T-cell (primary cell): ENCODE measurements at regions not wholly inside any gene's neighbourhood (a gene's known extent, or its start where the extent isn't known, plus 50 kb on each side); places are given as distances from the start of the nearest gene placed in this dataset.

Experiments
- ATAC-seq, 4 experiments: fragments of 200-7000 bp in 3 of 4; fragments of 150-1000 bp in 1 of 4; cut with Tn5 transposase; replicated peaks in 1 of 4; 1 replicate in 3 of 4; 2 replicates in 1 of 4; pipeline ENCODE4 v1.10.0; 2021; ENCODE audit warnings: moderate library complexity in 3 of 4, mild to moderate bottlenecking in 2 of 4, moderate number of reproducible peaks in 1 of 4
- CTCF ChIA-PET, 2 donors: fragments of 300-600 bp; sonication (Branson Sonifier 250); formaldehyde crosslinking; loops; one replicate each; lab custom pipeline; 2022; ENCODE audit warnings: antibody characterized with exemption in 2 of 2; lab: Charles Lee
- POLR2A ChIA-PET, 2 donors: fragments of 300-600 bp; sonication (Branson Sonifier 250); formaldehyde crosslinking; loops; one replicate each; lab custom pipeline; 2022; ENCODE audit warnings: antibody characterized with exemption in 2 of 2; lab: Charles Lee
- DNase-seq, 35 experiments: peaks; one replicate each; pipeline versions ENCODE4 v3.0.0 to v3.0.0-alpha.2; 2013 to 2023
- H3K27ac ChIP-seq: one replicate; pipeline ENCODE4 v1.5.1; 2013; ENCODE audit warnings: low read length
- H3K27me3 ChIP-seq, 2 experiments: replicated peaks in 1 of 2; 1 replicate in 1 of 2; 2 replicates in 1 of 2; pipeline versions ENCODE4 v1.6.1 to v1.7.0; 2013; ENCODE audit warnings: low read length in 1 of 2, mixed read lengths in 1 of 2; ENCODE audit not compliant: control insufficient read depth in 2 of 2, insufficient read depth in 2 of 2; ENCODE audit errors: extremely low read depth in 1 of 2
- H3K36me3 ChIP-seq, 2 donors: 1 replicate in 1 of 2; 2 replicates in 1 of 2; pipeline versions ENCODE4 v1.6.1 to v1.7.0; 2013; ENCODE audit warnings: low read length in 1 of 2; ENCODE audit not compliant: control insufficient read depth in 2 of 2, insufficient read depth in 1 of 2; ENCODE audit errors: extremely low read depth in 1 of 2
- H3K4me1 ChIP-seq, 2 experiments: 1 replicate in 1 of 2; 2 replicates in 1 of 2; pipeline versions ENCODE4 v1.6.1 to v1.7.0; 2013; ENCODE audit warnings: low read length in 2 of 2, mixed read lengths in 1 of 2; ENCODE audit not compliant: insufficient read depth in 2 of 2, control insufficient read depth in 1 of 2; ENCODE audit errors: extremely low read depth in 1 of 2
- H3K4me3 ChIP-seq, 2 donors: 1 replicate in 1 of 2; 2 replicates in 1 of 2; pipeline versions ENCODE4 v1.5.1 to v1.7.0; 2013; ENCODE audit warnings: mild to moderate bottlenecking in 2 of 2, low read length in 1 of 2, moderate library complexity in 1 of 2; ENCODE audit not compliant: control insufficient read depth in 1 of 2; ENCODE audit errors: extremely low read depth in 1 of 2
- H3K9me3 ChIP-seq: 2 replicates; pipeline ENCODE4 v1.7.0; 2013
- H3K27ac Mint-ChIP-seq, 2 donors: one replicate each; pipeline ENCODE4 v1.8.0; 2020 to 2021; ENCODE audit warnings: mild to moderate bottlenecking in 2 of 2, mixed read lengths in 2 of 2
- H3K27me3 Mint-ChIP-seq, 2 donors: one replicate each; pipeline ENCODE4 v1.8.0; 2021 to 2022; ENCODE audit warnings: mixed read lengths in 2 of 2
- H3K36me3 Mint-ChIP-seq: one replicate; pipeline ENCODE4 v1.8.0; 2021; ENCODE audit warnings: mixed read lengths
- H3K4me1 Mint-ChIP-seq, 3 donors: one replicate each; pipeline ENCODE4 v1.8.0; 2020 to 2022; ENCODE audit warnings: mixed read lengths in 3 of 3, mild to moderate bottlenecking in 1 of 3
- H3K4me3 Mint-ChIP-seq, 3 donors: one replicate each; pipeline ENCODE4 v1.8.0; 2020 to 2022; ENCODE audit warnings: mild to moderate bottlenecking in 3 of 3, mixed read lengths in 3 of 3, moderate library complexity in 3 of 3
- H3K9me3 Mint-ChIP-seq, 3 donors: one replicate each; pipeline ENCODE4 v1.8.0; 2020 to 2022; ENCODE audit warnings: mixed read lengths in 3 of 3
- WGBS: methylation state at CpG from one replicate; pipeline ENCODE4 v1.1.5; 2013; ENCODE audit warnings: missing lambda C conversion rate; ENCODE audit not compliant: insufficient coverage; 5-methylcytosine and 5-hydroxymethylcytosine counted together

DNA sequence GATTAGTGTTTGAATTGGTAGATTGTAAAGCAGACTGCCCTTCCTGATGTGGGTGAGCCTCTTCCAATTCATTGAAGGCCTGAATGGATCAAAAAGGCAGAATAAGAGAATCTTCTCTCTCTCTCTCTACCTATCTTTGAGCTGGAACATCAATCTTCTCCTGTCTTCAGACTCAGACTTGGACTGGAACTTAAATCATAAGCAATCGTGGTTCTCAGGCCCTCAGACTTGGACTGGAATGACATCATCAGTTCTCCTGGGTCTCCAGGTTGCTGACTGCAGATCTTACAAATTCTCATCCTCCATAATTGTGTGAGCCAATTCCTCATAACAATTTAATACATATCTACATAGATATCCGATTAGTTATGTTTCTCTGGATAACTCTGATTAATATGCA lies 66.8 kb downstream of the IER5 start:
- POLR2A ChIA-PET = interaction anchor here (0.6 to 0.7 kb wide), 4 partner anchors 11 to 209 kb away, joined by 3 to 4 read pairs (median 4); no protein-coding TSS in a partner anchor
- peaks cover 52 to 61% (median 60%) of the 10 kb centered on the region in 3 donors for H3K4me1 Mint-ChIP-seq
- H3K27ac ChIP-seq = no peak overlapping the region
- no peaks in the 10 kb centered on the region for H3K9me3 Mint-ChIP-seq
- DNase-seq (no peak), ATAC-seq (no peak)
- H3K9me3 ChIP-seq = no peaks in the 10 kb centered on the region
- H3K36me3 Mint-ChIP-seq = no peaks in the 10 kb centered on the region
- no peaks in the 10 kb centered on the region for H3K27me3 Mint-ChIP-seq
- peaks cover 31 to 45% of the 10 kb centered on the region in 2 experiments for H3K4me1 ChIP-seq
- CTCF ChIA-PET = interaction anchor here (0.6 to 1.0 kb wide), 4 partner anchors 11 to 1113 kb away, joined by 3 to 4 read pairs (median 3); no protein-coding TSS in a partner anchor
- H3K27ac Mint-ChIP-seq = no peak overlapping the region
- H3K36me3 ChIP-seq = no peaks in the 10 kb centered on the region
- H3K4me3 Mint-ChIP-seq = no peak overlapping the region
- H3K4me3 ChIP-seq = no peak overlapping the region
- H3K27me3 ChIP-seq = no peaks in the 10 kb centered on the region
- 80% methylated on average over 1 of the region's 2 CpGs for WGBS

DNA sequence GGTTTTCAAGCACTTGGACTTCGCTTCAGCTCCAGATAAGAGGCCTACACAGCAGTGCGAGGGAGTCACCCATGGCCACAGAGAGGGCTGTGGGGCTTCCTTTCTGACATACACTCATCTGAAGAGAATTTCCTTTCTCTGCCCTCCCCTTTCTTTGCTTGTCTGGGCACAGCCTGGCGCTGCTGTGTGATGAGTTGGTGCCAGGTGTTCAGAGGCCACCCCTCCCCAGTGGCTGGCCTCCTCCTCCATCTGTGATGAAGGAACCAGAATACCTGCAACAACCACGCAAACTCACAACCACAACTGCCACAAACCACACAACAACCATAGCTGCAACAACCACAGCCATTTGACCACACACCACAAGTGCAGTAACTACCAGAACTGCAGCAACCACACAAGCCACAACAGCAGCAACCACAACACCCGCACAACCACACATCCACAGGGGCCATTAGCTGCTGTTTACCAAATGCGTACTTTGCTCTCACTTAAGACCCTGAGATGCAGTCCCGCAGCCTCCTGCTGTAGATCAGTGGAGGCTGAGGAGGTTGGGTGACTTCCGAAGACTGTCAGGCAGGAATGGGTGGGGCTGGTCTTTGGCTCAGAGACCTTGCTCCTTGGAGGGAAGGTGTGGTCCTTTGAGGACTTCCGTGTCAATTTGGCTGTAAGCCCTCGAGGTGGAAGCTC lies 71.1 kb downstream of the IER5 start:
- no peaks in the 10 kb centered on the region for H3K27me3 Mint-ChIP-seq

DNA sequence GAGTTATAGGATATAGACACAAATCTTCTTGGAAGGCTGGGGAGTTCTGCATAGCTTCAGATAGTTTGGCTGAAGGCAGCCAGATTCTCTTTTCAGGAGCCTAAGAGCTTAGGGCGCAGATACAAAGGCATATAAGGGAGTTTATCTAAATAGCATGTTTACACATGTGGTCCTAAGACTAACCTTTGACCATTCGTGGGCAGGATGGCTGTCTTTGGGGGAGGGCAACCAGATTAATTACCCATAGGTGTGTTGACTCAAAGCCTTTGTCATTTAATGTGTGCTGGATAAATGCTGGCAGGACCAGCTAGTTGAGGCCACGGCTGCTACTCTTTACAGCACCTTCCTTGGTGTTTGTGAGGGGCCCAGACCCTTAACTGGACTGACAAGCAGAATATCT lies 71.8 kb downstream of the IER5 start:
- no peak for DNase-seq
- 100% methylated on average over 1 of the region's 3 CpGs for WGBS
- ChIA-PET POLR2A (interaction anchor here in 1 of 2 donors (0.6 to 1.2 kb wide), 2 partner anchors 70 to 1776 kb away, joined by 3 to 4 read pairs; no protein-coding TSS in a partner anchor), CTCF (interaction anchor here in 1 of 2 donors (1.0 to 1.5 kb wide), 6 partner anchors 10 to 657 kb away, joined by 3 to 9 read pairs (median 4); no protein-coding TSS in a partner anchor)
- no peaks in the 10 kb centered on the region for H3K36me3 ChIP-seq
- no peaks in the 10 kb centered on the region for H3K9me3 ChIP-seq
- H3K27me3 Mint-ChIP-seq = no peaks in the 10 kb centered on the region
- peak overlapping the region; percentile 81 to 90 for H3K27ac Mint-ChIP-seq
- peak overlapping the region in 1 of 3 donors; percentile 63 for H3K4me3 Mint-ChIP-seq
- H3K9me3 Mint-ChIP-seq = peaks cover 0 to 24% (median 21%) of the 10 kb centered on the region in 3 donors
- peak in 1 of 4 experiments; percentile 10 for ATAC-seq
- peaks cover 18 to 42% of the 10 kb centered on the region in 2 experiments for H3K4me1 ChIP-seq
- H3K27ac ChIP-seq = peak overlapping the region; percentile 62
- H3K36me3 Mint-ChIP-seq = peaks cover 3% of the 10 kb centered on the region
- H3K4me1 Mint-ChIP-seq = peaks cover 41 to 46% (median 42%) of the 10 kb centered on the region in 3 donors
- no peak overlapping the region for H3K4me3 ChIP-seq
- no peaks in the 10 kb centered on the region for H3K27me3 ChIP-seq

More for the DNA sequence above, 71.1 kb downstream of the IER5 start:
- Histone ChIP-seq H3K4me3 (peak overlapping the region; percentile 2 to 32), H3K27ac (peak overlapping the region; percentile 62), H3K4me1 (peaks cover 18 to 42% of the 10 kb centered on the region in 2 experiments), H3K9me3 (no peaks in the 10 kb centered on the region), H3K27me3 (no peaks in the 10 kb centered on the region), H3K36me3 (no peaks in the 10 kb centered on the region)
- ChIA-PET POLR2A (interaction anchor here in 1 of 2 donors (0.5 to 1.2 kb wide), 3 partner anchors 69 to 1777 kb away, joined by 3 to 4 read pairs (median 3); no protein-coding TSS in a partner anchor), CTCF (interaction anchor here (0.6 to 1.5 kb wide), 7 partner anchors 10 to 656 kb away, joined by 3 to 9 read pairs (median 4); no protein-coding TSS in a partner anchor)
- DNase-seq (peak; percentile 28 to 72 (median 50)), ATAC-seq (peak; percentile 80 to 85 (median 82))
- H3K4me3 Mint-ChIP-seq = peak overlapping the region; percentile 8 to 63 (median 34)
- WGBS = 12% methylated on average over 6 of the region's 10 CpGs
- peaks cover 0 to 21% (median 15%) of the 10 kb centered on the region in 3 donors for H3K9me3 Mint-ChIP-seq
- peak overlapping the region; percentile 81 to 90 for H3K27ac Mint-ChIP-seq
- peaks cover 41 to 46% (median 42%) of the 10 kb centered on the region in 3 donors for H3K4me1 Mint-ChIP-seq
- H3K36me3 Mint-ChIP-seq = peaks cover 3% of the 10 kb centered on the region

DNA sequence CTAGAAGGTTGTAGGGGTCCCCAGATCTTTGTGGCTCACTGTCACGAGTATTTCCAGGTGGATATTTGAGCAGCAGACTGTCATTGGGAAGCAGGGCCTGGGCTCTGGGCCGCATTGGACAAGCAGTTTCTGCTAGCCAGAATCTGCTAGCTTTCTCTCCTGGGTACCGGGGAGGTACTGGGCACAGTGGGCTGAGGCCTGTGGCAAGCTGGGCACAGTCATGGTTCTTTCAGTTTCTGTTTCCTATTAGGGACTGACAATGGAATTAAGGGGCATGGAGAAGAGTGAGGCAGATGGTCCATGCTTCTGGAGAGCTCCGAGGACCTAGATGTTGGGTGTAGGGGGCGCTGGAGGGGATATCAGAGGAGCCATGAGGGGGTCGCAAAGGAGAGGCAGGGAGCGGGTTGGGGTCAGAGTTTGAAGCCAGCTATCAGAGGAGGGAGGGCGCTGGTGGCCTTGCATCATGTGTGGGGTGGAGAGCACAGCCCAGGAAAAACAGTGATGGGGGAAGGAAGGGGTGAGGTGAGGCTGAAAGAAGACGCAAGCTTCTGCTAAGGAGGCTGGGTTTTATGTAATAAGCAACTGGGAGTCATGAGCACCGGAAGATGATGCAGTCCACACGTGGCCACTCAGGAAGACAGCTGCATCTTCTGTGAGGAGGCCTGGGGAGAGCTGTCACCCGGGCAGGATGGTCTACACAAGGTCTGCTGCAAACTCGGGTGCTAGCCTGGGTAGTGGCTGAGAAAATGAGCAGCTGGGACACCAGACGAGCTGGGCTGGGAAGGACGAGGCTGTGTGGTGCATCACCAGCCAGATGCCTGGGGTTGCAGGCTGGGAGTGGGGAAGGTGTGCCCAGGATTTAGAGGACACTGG lies 72.7 kb downstream of the IER5 start:
- Mint-ChIP-seq H3K27me3 (no peaks in the 10 kb centered on the region), H3K4me3 (no peak overlapping the region), H3K4me1 (peaks cover 42 to 48% (median 42%) of the 10 kb centered on the region in 3 donors), H3K9me3 (peaks cover 0 to 24% (median 22%) of the 10 kb centered on the region in 3 donors), H3K27ac (peak overlapping the region; percentile 61 to 85), H3K36me3 (peaks cover 3% of the 10 kb centered on the region)
- POLR2A ChIA-PET = interaction anchor here in 1 of 2 donors (0.6 kb wide), 1 partner anchor 133 kb away, joined by 3 read pairs; no protein-coding TSS in a partner anchor
- no peaks in the 10 kb centered on the region for H3K36me3 ChIP-seq
- 94% methylated on average over 13 of the region's 15 CpGs for WGBS
- peak overlapping the region; percentile 58 for H3K27ac ChIP-seq
- peak in 5 of 35 experiments; percentile 16 to 39 (median 22) for DNase-seq
- no peaks in the 10 kb centered on the region for H3K9me3 ChIP-seq
- CTCF ChIA-PET = interaction anchor here in 1 of 2 donors (1.0 to 1.5 kb wide), 6 partner anchors 11 to 279 kb away, joined by 3 to 9 read pairs (median 3); no protein-coding TSS in a partner anchor
- H3K27me3 ChIP-seq = no peaks in the 10 kb centered on the region
- ATAC-seq = peak in 1 of 4 experiments; percentile 21
- H3K4me3 ChIP-seq = no peak overlapping the region
- H3K4me1 ChIP-seq = peaks cover 18 to 44% of the 10 kb centered on the region in 2 experiments

DNA sequence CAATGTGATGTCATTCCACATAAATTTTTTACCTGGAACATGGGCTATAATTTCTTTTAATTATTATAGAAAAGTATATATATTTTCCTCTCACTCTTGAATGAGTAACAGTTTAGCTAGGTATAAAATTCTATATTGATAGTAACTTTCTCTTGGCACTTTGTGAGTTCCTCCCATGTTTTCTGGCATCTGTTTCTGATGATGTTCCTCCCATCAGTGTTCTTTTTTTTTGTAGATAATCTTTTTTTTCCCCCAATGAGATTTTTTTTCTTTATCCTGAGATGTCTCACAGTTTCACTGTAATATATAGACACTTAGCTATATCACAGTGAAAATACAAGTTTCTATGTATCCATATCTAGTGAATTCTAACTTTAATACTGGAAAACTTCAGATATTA lies 75.2 kb downstream of the IER5 start:
- peaks cover 29 to 37% (median 31%) of the 10 kb centered on the region in 3 donors for H3K4me1 Mint-ChIP-seq
- Histone ChIP-seq H3K36me3 (no peaks in the 10 kb centered on the region), H3K27ac (no peak overlapping the region), H3K4me3 (no peak overlapping the region), H3K9me3 (no peaks in the 10 kb centered on the region), H3K4me1 (peaks cover 14 to 37% of the 10 kb centered on the region in 2 experiments), H3K27me3 (no peaks in the 10 kb centered on the region)
- DNase-seq (no peak), ATAC-seq (no peak)
- no peak overlapping the region for H3K4me3 Mint-ChIP-seq
- no peak overlapping the region for H3K27ac Mint-ChIP-seq
- peaks cover 0 to 24% (median 22%) of the 10 kb centered on the region in 3 donors for H3K9me3 Mint-ChIP-seq
- CTCF ChIA-PET = interaction anchor here (0.5 to 1.9 kb wide), 5 partner anchors 10 to 302 kb away, joined by 3 to 7 read pairs (median 3); no protein-coding TSS in a partner anchor
- POLR2A ChIA-PET = no interaction called here
- H3K27me3 Mint-ChIP-seq = no peaks in the 10 kb centered on the region
- peaks cover 3% of the 10 kb centered on the region for H3K36me3 Mint-ChIP-seq
